Parathyroid adenoma (tissue), 2 donors: ENCODE measurements at regions not wholly inside any gene's neighbourhood (a gene's known extent, or its start where the extent isn't known, plus 50 kb on each side); places are given as distances from the start of the nearest gene placed in this dataset.

Experiments used
- H2AFZ ChIP-seq: fragments of 300-600 bp; sonication (generic); one replicate; pipeline ENCODE4 v1.7.0; 2017; ENCODE audit warnings: antibody characterized with exemption, mild to moderate bottlenecking
- H3K27ac ChIP-seq: fragments of 300-600 bp; sonication (generic); one replicate; pipeline ENCODE4 v1.7.0; 2017
- H3K27me3 ChIP-seq: fragments of 300-600 bp; sonication (generic); one replicate; pipeline ENCODE4 v1.7.0; 2017; ENCODE audit warnings: low read length; ENCODE audit not compliant: control insufficient read depth, insufficient read depth
- H3K36me3 ChIP-seq: fragments of 300-600 bp; sonication (generic); one replicate; pipeline ENCODE4 v1.7.0; 2017; ENCODE audit warnings: low read length; ENCODE audit not compliant: control insufficient read depth, insufficient read depth
- H3K4me1 ChIP-seq: fragments of 300-600 bp; sonication (generic); one replicate; pipeline ENCODE4 v1.7.0; 2017; ENCODE audit warnings: control low read depth
- H3K4me2 ChIP-seq: fragments of 300-600 bp; sonication (generic); one replicate; pipeline ENCODE4 v1.7.0; 2017; ENCODE audit warnings: low read length
- H3K4me3 ChIP-seq: fragments of 300-600 bp; sonication (generic); one replicate; pipeline ENCODE4 v1.7.0; 2017; ENCODE audit warnings: low read depth, low read length
- H3K79me2 ChIP-seq: fragments of 300-600 bp; sonication (generic); one replicate; pipeline ENCODE4 v1.7.0; 2017; ENCODE audit warnings: control low read depth
- H3K9ac ChIP-seq: fragments of 300-600 bp; sonication (generic); one replicate; pipeline ENCODE4 v1.7.0; 2017; ENCODE audit warnings: mild to moderate bottlenecking
- H3K9me3 ChIP-seq: fragments of 300-600 bp; sonication (generic); one replicate; pipeline ENCODE4 v1.7.0; 2017; ENCODE audit warnings: low read length; ENCODE audit not compliant: control insufficient read depth
- TF ChIP-seq, protein P1 (sequence below): fragments of 300-600 bp; sonication (generic); IDR thresholded peaks from one replicate; pipeline ENCODE4 v1.7.0; 2017; ENCODE audit warnings: antibody characterized with exemption, mild to moderate bottlenecking
- donor health status: primary hyperparathyroidism.

DNA sequence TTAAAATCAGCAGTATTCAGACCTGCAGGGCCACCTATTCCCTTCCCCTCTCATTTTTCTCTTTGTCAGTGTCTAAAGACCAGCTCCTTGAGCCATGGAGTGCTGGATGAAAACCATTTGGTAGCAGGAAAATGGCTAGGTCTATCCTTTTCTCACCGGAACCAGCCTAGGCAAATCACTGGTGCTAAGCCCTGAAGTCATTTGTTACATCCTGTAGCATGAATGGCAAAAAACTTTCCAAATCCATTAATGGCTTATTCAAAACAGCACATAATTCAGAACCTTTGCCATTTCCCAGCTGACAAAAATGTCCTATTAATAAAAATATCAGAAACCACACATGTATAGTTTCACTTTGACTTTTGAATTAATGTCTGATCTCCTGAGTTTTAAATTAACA lies 209.5 kb upstream of the E2F8 start:
- TF ChIP-seq, protein P1, sequence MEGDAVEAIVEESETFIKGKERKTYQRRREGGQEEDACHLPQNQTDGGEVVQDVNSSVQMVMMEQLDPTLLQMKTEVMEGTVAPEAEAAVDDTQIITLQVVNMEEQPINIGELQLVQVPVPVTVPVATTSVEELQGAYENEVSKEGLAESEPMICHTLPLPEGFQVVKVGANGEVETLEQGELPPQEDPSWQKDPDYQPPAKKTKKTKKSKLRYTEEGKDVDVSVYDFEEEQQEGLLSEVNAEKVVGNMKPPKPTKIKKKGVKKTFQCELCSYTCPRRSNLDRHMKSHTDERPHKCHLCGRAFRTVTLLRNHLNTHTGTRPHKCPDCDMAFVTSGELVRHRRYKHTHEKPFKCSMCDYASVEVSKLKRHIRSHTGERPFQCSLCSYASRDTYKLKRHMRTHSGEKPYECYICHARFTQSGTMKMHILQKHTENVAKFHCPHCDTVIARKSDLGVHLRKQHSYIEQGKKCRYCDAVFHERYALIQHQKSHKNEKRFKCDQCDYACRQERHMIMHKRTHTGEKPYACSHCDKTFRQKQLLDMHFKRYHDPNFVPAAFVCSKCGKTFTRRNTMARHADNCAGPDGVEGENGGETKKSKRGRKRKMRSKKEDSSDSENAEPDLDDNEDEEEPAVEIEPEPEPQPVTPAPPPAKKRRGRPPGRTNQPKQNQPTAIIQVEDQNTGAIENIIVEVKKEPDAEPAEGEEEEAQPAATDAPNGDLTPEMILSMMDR, result no peak
- Histone ChIP-seq H3K36me3 (no peaks in the 10 kb centered on the region), H2AFZ (no peak overlapping the region), H3K27me3 (no peaks in the 10 kb centered on the region), H3K4me3 (no peak overlapping the region), H3K9ac (no peak overlapping the region), H3K9me3 (no peaks in the 10 kb centered on the region), H3K4me2 (no peak overlapping the region), H3K4me1 (no peaks in the 10 kb centered on the region), H3K79me2 (no peaks in the 10 kb centered on the region), H3K27ac (no peak overlapping the region)

DNA sequence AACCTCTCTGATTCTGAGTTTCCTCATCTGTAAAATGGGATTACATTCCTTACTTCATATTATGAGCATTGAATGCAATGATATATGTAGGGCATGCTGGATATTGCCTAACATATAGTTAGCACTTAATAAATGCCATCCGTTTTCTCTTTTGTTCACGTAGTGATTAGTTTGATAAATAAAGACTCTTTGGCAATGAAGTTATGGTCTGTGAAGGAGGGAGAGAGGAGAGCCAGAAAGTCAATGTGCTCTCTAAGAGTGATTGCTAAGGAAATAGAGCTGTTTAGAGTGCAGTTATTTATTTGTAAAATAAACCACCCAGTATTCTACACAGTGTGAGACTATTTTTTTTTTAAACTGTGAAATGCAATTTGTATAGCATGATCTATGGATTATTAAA lies 207.9 kb upstream of the E2F8 start:
- no peak overlapping the region for H2AFZ ChIP-seq
- H3K4me2 ChIP-seq, result no peak overlapping the region
- no peak overlapping the region for H3K9ac ChIP-seq
- H3K27ac ChIP-seq, result no peak overlapping the region
- no peaks in the 10 kb centered on the region for H3K4me1 ChIP-seq
- no peaks in the 10 kb centered on the region for H3K9me3 ChIP-seq
- H3K79me2 ChIP-seq, result no peaks in the 10 kb centered on the region
- no peak overlapping the region for H3K4me3 ChIP-seq
- no peaks in the 10 kb centered on the region for H3K27me3 ChIP-seq
- TF ChIP-seq, protein P1, result no peak
- no peaks in the 10 kb centered on the region for H3K36me3 ChIP-seq

DNA sequence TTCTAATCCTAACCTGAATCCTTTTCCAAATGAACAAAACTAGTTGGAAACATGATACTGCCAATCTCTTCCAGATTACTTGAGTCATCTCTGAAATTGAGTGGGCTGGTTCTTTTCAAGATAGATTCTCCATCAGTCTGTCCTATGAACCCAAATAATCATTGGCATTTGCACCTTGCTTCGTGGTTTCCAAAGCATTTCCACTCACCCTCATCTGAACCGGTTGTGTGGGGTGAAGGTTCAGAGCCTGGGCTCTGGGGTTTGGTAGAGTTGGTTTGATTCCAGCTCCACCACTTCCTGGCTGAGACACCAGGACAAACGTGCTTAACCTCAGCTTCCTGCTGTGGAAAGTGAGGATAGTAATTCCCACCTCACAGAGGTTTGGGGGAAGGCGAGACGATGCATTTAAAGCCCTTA lies 206.4 kb upstream of the E2F8 start:
- no peaks in the 10 kb centered on the region for H3K79me2 ChIP-seq
- H3K4me1 ChIP-seq, result no peaks in the 10 kb centered on the region

DNA sequence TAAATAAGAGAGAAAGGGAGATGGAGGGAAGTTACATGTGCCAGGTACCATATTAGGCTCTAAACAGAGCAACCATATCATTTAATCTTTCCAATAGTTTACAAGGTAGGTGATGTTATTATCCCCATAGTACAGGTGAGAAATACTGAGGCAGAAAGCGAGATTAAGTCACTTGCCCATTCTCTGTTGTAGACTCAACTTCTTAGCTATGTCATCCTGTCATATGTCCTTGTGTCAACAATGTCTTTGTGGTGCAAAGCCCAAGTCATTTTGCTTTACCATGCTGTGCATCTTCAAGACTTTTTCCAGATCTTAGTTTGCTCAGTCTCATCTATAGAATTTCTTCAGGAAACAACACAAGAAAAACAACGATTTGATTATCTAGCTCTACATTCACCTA lies 205.0 kb upstream of the E2F8 start:
- no peak overlapping the region for H3K27ac ChIP-seq

More for the DNA sequence above, 206.4 kb upstream of the E2F8 start:
- Histone ChIP-seq H3K36me3 (no peaks in the 10 kb centered on the region), H3K27ac (no peak overlapping the region), H3K9me3 (no peaks in the 10 kb centered on the region), H2AFZ (no peak overlapping the region), H3K4me2 (no peak overlapping the region), H3K27me3 (no peaks in the 10 kb centered on the region), H3K9ac (no peak overlapping the region), H3K4me3 (no peak overlapping the region)
- TF ChIP-seq, protein P1, result no peak

DNA sequence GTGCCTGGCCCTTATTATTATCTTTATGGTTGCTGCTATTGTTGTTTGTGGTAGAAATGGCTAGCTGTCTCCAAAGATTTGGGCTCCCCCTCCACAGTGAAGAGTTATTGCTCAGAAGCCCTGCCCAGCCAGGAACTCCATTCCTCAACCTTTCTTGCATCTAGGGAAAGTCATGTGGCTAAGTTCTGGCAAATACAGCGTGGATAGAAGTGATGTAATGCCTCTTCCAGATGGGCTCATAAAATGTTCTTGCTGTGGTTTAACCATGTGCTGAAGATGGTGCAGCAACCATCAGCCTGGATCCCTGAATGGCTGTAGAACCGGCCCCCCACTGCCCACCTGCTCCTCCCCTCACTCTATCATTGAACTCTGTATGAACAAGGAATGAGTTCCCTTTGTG lies 203.5 kb upstream of the E2F8 start:
- Histone ChIP-seq H2AFZ (no peak overlapping the region), H3K9ac (no peak overlapping the region), H3K4me3 (no peak overlapping the region), H3K36me3 (no peaks in the 10 kb centered on the region), H3K4me1 (no peaks in the 10 kb centered on the region), H3K79me2 (no peaks in the 10 kb centered on the region), H3K27me3 (no peaks in the 10 kb centered on the region), H3K9me3 (no peaks in the 10 kb centered on the region), H3K27ac (no peak overlapping the region), H3K4me2 (no peak overlapping the region)
- TF ChIP-seq, protein P1, result no peak

More for the DNA sequence above, 205.0 kb upstream of the E2F8 start:
- Histone ChIP-seq H3K9me3 (no peaks in the 10 kb centered on the region), H3K79me2 (no peaks in the 10 kb centered on the region), H3K4me2 (no peak overlapping the region), H3K36me3 (no peaks in the 10 kb centered on the region), H3K4me1 (no peaks in the 10 kb centered on the region), H3K27me3 (no peaks in the 10 kb centered on the region), H3K4me3 (no peak overlapping the region), H3K9ac (no peak overlapping the region), H2AFZ (no peak overlapping the region)
- TF ChIP-seq, protein P1, result no peak
